Embryonic facial prominence (tissue), 1 donor: ENCODE measurements at regions not wholly inside any gene's neighbourhood (a gene's known extent, or its start where the extent isn't known, plus 50 kb on each side); places are given as distances from the start of the nearest gene placed in this dataset.

Experiments used
- DNase-seq: peaks from one replicate; pipeline ENCODE4 v3.0.0-alpha.2; 2016; ENCODE audit errors: extremely low spot score

DNA sequence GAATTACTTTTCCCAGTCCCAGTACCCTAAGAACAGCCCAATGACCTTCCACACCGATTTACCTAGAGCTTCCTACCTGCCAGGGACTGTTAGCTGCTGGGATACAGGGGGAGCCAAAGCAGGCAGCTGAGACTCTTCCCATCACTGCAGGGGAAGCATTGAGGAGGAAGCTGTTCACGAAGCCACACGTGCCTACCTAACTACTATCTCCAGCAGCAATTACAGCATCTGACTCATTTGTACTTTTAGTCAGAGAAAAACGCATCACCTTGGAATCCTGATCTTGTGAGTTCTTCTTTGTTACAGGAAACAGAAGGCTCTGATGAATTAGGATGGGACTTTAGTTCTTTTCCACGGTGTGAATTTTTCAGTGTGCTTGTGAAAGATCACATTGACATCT lies 113.7 kb upstream of the DHX40 start:
- DNase-seq, result no peak

DNA sequence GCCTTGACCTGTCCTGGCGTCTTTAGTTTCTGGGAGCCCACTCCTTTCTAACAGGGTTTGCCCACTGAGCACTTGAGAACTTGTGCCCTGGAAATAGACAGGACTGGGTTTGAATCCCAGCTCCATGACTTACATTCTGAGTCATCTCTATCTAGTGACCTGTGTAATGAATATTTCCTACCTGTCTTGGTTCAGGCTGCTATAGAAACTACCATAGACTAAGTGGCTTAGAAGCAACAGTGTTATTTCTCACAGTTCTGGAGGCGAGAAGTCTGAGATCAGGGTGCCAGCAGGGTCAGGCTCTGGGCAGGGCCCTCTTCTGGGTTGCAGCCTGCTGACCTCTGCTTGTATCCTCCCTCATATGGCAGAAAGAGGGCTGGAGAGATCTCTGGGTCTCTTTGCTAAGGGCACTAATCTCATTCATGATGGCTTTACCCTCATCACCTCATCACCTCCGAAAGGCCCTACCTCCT lies 110.7 kb upstream of the DHX40 start:
- no peak for DNase-seq

DNA sequence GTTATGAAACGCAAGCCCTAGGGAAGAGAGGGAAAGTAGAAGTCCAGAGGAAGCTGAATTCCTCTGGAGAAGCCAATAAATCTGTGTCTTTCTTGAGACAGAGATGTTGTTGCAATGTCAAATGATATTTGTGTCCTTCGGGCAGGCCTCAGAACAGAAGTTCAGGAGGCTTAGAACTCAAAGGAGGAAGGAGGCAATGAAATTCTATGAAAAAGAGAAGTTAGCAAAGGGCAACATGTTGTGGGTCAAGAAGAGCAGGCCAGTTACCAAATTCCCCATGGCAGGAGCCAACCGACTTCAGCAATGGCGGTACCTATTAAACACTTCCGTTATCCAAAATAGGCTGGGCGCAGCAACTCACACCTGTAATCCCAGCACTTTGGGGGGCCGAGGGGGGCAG lies 109.0 kb upstream of the DHX40 start:
- DNase-seq, result no peak

DNA sequence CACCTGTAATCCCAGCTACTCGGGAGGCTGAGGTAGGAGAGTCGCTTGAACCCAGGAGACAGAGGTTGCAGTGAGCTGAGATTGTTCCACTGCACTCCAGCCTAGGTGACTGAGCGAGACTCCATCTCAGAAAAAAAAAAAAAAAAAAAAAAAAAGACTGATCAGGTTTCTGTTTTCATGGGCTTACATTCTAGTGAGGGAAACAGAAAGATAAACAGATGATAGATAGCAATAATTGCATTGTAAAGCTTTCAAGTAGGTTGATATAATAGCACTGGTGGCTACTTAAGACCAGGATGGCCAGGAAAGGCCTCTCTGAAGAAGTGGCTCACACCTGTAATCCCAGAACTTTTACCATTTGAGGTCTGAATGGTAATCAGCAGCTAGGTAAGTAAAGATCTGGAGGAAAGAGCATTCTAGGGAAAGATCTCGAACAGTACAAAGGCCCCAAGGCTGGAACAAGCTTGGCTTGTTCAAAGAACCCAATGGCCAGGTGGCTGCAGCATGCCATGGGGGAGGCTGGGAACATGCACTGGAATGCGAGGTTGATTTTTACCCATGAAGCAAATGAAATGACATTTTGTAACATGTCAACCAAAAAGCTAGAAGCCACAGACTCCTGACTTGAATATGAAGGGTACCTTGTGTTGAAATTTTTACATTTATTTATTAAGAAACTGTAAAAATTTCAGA lies 108.3 kb upstream of the DHX40 start:
- no peak for DNase-seq

DNA sequence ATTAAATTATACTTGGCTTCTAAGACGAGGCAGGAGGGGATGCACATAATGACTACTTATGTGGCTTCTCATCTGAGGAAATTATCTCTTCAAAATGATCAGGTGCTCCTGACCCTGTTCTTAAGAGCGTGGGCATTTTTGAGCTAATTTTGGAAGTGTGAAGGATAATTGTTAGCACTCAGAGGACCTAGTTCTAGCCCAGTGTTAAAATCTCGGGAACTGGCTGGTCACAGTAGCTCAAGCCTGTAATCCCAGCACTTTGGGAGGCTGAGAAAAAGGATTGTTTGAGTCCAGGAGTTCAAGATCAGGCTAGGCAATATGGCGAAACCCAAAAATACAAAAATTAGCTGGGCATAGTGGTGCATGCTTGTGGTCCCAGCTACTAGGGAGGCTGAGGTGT lies 103.0 kb upstream of the DHX40 start:
- no peak for DNase-seq

DNA sequence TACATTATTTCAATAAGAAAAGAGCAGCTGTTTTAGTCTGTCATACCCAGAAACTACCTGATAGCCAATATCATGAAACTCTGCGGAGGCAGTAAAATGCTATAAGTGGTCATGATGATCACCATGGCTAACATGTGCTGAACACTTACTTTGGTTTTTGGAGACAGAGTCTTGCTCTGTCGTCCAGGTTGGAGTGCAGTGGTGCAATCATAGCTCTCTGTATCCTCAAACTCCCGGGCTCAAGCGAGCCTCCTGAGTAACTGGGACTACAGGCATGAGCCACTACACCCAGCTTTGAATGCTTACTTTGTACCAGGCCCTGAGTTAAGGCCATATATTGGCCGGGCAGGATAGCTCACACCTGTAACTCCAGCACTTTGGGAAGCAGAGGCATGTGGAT lies 101.2 kb upstream of the DHX40 start:
- DNase-seq, result no peak

DNA sequence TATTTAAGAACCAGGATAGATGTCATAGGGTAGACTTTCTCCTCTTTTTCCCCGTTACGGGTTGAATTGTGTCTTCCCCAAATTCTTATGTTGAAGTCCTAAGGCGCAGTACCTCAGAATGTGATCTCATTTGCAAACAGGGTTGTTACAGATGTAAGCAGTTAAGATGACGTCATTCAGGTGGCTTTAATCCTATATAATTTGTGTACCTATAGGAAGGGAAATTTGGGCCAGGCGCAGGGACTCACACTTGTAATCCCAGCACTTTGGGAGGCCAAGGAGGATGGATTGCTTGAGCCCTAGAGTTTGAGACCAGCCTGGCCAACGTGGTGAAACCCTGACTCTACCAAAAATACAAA lies 99.5 kb upstream of the DHX40 start:
- DNase-seq, result no peak

DNA sequence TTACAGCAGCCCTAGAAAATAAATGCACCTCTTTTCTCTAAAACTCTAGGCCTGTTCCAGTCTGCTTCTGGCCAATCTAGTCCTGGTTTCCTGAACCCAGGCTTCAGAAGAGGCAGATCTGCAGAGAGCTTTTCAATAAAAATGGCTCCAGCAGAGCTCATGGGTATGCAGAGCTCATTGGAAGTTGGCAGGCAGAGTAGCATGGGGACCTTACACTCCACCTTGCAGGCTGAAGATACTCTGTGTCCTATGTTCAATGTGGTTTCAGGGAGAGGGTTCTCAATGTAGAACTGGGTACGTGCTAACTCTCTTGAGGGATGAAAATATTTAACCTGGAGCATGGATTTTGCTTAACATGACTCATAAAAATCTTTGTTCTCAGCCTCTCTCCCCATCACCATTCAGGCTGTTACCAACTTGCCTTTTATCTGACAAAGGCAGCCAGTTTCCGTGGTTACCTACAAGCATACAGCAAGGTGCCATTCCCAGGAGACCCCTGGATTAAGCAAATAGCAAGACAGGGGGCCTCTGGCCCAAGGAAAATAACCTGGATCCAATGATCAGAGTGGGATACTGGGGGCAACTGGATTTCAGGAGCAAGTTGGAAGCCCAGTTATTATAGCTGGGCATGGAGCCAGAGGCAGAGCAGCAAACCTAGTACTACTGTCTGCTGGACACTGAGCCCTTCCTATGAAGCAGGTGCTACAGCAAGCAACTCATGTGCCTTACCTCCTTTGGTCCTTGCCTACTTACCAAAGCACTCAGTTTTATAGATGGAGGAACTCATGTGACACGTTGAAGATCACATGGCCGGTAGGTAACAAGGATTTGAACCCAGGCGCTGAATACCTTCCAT lies 98.2 kb upstream of the DHX40 start:
- DNase-seq, result no peak

DNA sequence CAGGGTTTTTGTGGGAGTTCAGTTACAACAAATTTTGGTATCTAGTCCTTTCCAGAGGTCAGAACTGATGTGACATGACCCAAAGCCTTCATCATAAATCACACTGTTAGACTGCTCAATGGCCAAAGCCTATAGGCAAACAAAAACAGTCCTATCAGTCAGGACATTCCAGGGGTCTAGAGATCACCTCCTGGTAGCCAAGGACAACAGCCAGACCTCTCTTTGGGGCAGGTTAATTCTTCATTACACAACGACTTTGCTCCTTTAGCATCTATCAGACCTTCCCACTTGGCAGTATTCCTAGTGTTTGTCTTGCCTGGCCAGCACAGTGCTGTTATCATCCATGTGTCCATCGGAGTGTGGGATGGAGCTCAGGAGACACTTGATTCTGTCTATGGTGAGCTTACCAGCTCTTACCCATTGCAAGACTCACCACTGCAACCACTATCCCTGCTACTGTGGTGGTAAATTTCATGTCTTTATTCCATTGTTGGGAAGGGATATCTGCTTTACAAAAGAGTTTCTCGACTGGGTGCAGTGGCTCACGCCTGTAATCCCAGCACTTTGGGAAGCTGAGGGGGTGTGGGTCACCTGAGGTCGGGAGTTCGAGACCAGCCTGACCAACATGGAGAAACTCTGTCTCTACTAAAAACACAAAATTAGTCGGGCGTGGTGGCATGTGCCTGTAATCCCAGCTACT lies 95.5 kb upstream of the DHX40 start:
- DNase-seq, result no peak

DNA sequence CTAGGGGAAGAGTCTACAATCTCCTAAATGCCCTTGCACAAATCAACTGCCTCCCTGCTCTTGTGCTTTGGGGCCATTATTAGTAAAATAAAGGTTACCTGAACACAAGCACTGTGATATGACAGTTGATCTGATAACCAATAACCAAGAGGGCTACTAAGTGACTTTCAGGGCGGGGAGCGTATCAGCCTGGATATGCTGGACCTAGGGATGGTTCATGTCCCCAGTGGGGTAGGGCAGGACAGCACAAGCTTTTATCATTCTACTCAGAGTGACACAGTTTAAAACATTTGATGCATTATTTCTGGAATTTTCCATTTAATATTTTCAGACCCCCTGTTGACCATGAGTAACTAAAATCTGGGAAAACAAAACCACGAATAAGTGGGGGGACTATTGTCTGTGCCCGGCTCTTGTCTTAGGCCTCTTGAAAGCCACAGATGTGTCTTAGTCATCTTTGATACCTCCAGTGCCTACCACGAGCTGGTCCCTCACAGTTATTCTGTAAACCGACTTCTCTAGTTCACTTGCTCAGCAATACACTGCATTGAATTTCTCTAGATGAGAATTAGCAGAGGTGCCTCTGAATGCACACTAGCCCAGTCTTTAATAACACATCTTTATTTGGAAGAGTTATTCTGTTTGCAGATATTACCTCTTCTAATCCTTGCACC lies 94.6 kb upstream of the DHX40 start:
- no peak for DNase-seq

DNA sequence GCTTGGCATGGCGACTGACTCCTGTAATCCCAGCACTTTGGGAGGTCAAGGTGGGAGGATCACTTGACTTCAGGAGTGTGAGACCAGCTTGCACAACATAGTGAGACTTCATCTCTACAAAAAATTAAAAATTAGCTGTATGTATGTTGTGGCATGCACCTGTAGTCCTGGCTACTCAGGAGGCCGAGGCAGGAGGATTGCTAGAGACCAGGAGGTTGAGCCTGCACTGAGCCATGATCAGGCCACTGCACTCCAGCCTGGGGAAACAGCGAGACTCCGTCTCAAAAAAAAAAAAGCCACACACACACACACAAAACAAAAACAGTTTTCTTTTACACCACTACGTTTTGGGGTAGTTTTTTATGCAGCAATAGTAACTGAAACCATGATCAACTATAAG lies 89.0 kb upstream of the DHX40 start:
- no peak for DNase-seq

DNA sequence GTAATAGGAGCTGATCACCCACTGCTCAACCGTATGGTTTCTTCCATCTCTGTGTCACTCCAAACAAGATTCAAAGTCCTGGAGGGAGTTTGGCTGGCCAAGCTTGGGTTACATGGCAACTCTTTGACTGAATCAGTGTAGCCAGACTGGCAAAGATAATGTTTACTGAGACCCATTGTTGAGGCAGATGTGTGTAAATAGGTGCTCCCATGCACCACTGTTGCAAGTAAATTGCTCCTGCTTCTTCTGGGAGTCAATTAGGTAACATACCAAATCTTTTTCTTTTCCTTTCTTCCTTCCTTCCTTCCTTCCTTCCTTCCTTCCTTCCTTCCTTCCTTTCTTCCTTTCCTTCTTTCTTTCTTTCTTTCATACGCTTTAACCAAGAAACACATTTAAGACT lies 86.3 kb upstream of the DHX40 start:
- DNase-seq, result no peak

DNA sequence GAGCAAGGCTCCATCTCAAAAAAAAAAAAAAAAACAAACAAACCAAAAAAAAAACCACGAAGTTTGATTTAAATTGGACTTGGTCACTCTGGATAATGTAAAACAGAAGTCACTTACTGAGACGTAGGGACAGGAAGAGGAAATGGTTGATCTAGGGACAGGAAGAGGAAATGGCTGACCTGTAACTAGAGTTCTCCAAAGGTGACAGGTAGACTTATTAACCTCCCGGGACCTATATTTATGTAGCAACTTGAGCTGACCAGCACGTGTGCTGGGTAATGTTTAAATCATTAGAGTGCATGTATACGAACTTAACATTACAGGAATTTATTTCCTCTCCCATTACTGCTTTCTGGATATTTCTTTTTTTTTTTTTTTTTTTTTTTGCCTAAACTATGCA lies 81.5 kb upstream of the DHX40 start:
- no peak for DNase-seq

DNA sequence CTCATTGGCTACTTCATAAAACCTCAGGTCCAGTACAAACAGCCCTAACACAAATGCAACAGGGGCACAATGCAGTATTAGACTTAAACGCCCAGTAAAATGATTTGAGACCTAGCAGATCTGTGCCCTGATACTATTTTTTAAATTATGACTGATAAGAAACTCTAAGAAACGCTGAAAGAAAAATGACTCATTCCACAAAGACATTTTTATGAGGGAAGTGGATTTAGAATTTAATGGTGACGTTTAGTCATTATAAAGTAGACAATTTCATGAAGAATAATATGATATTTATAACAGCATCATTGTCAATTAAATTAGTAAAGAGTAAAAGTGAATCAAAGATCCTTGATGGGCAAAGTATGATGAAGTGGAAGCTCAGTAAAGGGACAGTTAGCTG lies 80.4 kb upstream of the DHX40 start:
- DNase-seq, result no peak

DNA sequence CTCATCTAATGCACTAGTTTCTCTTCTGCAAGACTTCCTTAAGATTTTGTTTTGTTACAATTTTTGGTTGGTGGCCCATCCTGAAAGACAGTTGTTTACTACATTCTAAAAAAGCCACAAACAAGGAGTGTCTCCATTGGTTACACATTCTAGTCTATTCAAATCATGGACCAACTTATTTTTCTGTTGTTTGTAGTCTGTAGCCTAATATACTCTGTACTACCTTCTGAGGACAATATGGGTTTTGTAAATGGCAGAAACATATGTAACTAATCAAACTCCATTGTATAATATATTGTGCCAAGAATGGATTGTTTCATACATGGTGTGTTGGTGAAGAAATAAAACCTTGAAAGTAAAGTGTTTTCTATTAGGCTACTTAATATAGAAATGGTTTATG lies 79.5 kb upstream of the DHX40 start:
- no peak for DNase-seq

DNA sequence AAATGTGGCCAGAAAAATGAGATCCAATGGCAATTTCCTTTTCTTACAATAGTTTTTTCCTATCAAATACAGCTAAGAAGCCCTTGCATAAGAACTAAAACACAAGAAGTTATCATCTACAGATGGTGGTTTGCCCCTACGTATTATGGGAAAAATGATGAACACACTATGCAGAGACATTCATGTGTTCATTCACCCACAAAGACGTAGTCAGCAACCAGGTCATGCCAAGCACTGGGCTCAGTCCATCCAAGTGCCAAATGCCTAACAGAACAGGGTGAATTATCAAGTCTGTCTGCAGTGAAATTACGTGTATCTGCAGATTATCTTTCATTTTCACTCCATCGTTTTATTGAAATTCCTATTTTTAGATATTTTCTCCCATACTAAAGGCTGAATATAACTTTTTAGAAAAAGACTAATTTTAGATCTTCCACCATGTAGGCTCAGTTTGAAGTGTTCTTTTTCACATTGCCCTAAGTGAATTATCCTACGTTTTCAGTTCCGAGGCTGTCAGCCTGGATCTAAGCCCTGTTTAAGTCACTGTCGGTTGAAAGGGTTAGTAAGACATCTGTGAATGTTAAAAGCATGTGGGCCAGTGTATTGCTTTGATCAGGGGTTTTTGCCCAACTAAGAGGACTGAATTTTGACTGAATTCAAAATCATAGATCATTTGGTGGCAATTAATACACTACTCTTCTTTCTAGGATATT lies 78.1 kb upstream of the DHX40 start:
- no peak for DNase-seq

DNA sequence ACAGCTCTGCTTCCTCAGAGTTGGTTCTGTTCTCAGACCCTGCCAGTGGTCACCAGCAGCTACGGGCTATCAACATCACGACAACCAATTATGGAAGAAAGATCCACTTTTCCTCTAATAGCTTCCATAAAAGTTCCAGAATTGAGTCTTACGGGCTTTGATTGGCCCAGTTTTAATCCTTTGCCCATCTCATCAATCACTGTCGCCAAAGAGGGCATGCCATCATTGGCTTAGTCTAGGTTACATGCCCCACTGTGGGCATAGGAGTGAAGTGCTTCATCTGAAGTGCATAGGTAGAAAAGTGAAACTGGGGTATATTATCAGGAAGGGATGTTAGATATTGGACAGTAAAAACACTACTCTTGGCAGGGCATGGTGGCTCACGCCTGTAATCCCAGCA lies 76.6 kb upstream of the DHX40 start:
- no peak for DNase-seq

DNA sequence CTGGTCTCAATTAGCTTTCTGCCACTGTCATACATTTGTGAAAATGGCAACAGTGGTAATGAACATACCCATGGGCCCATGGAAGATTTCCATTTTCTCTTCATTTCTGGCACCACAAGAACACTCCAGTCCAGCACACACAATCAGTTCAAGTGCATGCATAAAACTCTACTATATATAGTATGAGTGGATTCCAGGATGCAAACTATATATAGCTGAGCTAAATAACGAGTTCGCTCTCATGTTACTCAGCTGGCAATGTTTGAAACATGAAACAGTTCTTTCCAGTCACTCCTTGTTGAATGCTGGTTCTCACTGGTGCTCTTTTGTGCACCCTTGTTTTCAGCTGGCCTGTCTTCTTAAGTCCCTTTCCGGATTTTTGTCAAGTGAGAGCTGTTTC lies 75.2 kb upstream of the DHX40 start:
- peak; percentile 58 for DNase-seq

DNA sequence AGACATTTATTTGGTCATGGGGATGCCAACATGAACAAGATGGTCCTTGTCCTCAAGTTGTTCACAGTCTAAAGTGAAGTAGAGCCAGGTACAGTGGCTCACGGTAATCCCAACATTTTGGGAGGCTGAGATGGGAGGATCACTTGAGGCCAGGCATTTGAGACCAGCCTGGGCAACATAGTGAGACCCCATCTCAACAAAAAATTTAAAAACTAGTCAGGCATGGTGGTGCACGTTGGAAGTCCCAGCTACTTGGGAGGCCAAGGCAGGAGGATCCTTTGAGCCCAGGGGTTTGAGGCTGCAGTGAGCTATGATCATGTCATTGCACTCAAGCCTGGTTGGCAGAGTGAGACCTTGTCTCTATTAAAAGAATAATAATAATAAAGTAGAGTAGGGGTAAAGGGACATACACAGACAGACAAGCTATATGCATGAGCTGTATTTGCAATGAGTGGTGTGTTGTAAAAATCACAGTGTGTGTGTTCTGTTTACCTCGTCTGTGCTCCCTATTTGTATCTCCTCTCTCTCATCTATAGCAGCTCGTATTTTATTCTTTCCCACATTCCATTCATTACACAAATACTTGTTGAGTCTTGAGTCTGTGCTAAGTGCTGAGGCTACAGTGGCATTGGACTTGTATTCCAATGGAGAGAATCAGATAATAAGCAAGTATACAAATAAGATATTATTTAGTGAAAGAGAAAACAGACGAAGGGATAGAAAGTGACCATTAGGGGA lies 73.9 kb upstream of the DHX40 start:
- no peak for DNase-seq

DNA sequence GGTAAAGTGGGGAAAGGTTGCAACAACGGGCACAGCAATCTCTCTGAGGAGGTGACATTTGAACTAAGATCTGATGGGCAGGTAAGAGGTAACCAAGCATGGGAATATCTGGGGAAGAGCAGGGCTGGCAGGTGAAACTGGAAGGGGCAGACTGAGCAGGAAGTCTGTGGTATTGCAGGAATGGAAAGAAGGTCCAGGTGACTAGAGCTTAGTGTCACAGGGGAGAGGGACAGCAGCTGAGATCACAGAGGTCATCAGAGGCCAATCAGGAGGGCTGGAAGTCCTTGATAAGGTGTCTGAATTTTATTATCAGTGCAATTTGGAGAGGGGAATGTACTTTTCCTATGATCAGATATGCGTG lies 73.3 kb upstream of the DHX40 start:
- no peak for DNase-seq

DNA sequence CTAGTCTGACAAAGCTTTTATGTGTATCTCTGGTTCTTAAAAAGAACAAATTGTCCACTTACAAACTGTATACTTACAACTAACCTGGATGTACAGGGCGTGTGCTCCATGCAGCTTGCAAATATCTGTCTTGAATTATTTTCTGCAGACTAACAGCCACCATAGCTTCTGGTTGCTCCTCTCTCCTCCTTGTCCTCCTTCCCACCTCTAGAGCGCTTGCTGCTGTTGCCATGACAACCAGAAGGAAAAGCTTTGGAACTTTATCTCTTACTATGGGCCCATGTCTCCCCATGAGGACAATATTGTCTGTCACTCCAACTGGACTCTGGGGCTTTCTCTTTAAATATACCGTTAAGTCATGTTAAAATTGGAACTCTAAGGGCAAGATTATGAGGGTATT lies 71.5 kb upstream of the DHX40 start:
- DNase-seq, result no peak
